OCI-LY1 (cell line): ENCODE measurements at regions not wholly inside any gene's neighbourhood (a gene's known extent, or its start where the extent isn't known, plus 50 kb on each side); places are given as distances from the start of the nearest gene placed in this dataset.

Experiments
- H2AFZ ChIP-seq: fragments of 200-600 bp; sonication (generic), shearing (Covaris generic); 2 replicates; pipeline ENCODE4 v1.6.0; 2014; ENCODE audit warnings: antibody characterized with exemption, mild to moderate bottlenecking, low read length
- H3F3A ChIP-seq: fragments of 200-600 bp; sonication (generic), shearing (Covaris generic); 2 replicates; pipeline ENCODE4 v1.6.0; 2014; ENCODE audit warnings: mild to moderate bottlenecking, antibody characterized with exemption, low read length, moderate library complexity; ENCODE audit not compliant: insufficient read depth
- H3K27ac ChIP-seq: fragments of 200-600 bp; sonication (generic); 2 replicates; pipeline ENCODE4 v1.5.1; 2014; ENCODE audit warnings: low read length, mixed run types, mild to moderate bottlenecking, low read depth; ENCODE audit not compliant: poor library complexity, severe bottlenecking
- H3K27me3 ChIP-seq: fragments of 200-600 bp; sonication (generic); 2 replicates; pipeline ENCODE4 v1.6.0; 2014; ENCODE audit warnings: antibody characterized with exemption, mild to moderate bottlenecking, low read length, moderate library complexity; ENCODE audit not compliant: insufficient read depth
- H3K36me3 ChIP-seq: fragments of 200-600 bp; sonication (generic); 2 replicates; pipeline ENCODE4 v1.6.1; 2014; ENCODE audit warnings: mild to moderate bottlenecking, antibody characterized with exemption, low read length, moderate library complexity, mixed read lengths; ENCODE audit not compliant: insufficient read depth
- H3K4me1 ChIP-seq: fragments of 200-600 bp; sonication (generic); 2 replicates; pipeline ENCODE4 v1.5.1; 2014; ENCODE audit warnings: mild to moderate bottlenecking, low read length, moderate library complexity; ENCODE audit not compliant: insufficient read depth, severe bottlenecking
- H3K4me2 ChIP-seq: fragments of 200-600 bp; sonication (generic), shearing (Covaris generic); 2 replicates; pipeline ENCODE4 v1.6.1; 2014; ENCODE audit warnings: low read length
- H3K4me3 ChIP-seq: fragments of 200-600 bp; sonication (generic); 2 replicates; pipeline ENCODE4 v1.5.1; 2014; ENCODE audit warnings: low read length, low read depth, mild to moderate bottlenecking, mixed read lengths; ENCODE audit not compliant: poor library complexity, severe bottlenecking
- H3K79me2 ChIP-seq: fragments of 200-600 bp; shearing (Covaris generic); 2 replicates; pipeline ENCODE4 v1.6.1; 2016; ENCODE audit warnings: mixed run types, low read length, mixed read lengths; ENCODE audit not compliant: insufficient read depth
- H3K9ac ChIP-seq: fragments of 200-600 bp; sonication (generic), shearing (Covaris generic); 2 replicates; pipeline ENCODE4 v1.6.1; 2014; ENCODE audit warnings: mild to moderate bottlenecking, low read length, mixed read lengths
- H3K9me2 ChIP-seq: fragments of 200-600 bp; sonication (generic), shearing (Covaris generic); 2 replicates; pipeline ENCODE4 v1.6.1; 2014; ENCODE audit warnings: low read depth, mild to moderate bottlenecking, low read length, mixed read lengths
- H3K9me3 ChIP-seq: fragments of 200-600 bp; shearing (Covaris generic); 2 replicates; pipeline ENCODE4 v1.6.1; 2014; ENCODE audit warnings: low read length, mixed read lengths
- H4K20me1 ChIP-seq: fragments of 200-600 bp; sonication (generic), shearing (Covaris generic); 2 replicates; pipeline ENCODE4 v1.6.0; 2016; ENCODE audit warnings: mild to moderate bottlenecking, low read length; ENCODE audit not compliant: insufficient read depth
- CTCF ChIP-seq: fragments of 200-600 bp; sonication (generic), shearing (Covaris generic); IDR thresholded peaks from 2 replicates; pipeline ENCODE4 v1.5.1; 2017; ENCODE audit warnings: mild to moderate bottlenecking, antibody characterized with exemption, low read length, moderate library complexity, mixed read lengths
- EZH2 ChIP-seq: fragments of 200-600 bp; sonication (generic), shearing (Covaris generic); IDR thresholded peaks from 2 replicates; pipeline ENCODE4 v1.8.0; 2017; ENCODE audit warnings: borderline replicate concordance, mixed run types, mild to moderate bottlenecking, antibody characterized with exemption, low read length, moderate library complexity, mixed read lengths

GRCh38 chr4:13089659-13089998 is 394.5 kb downstream of the RAB28 start:
- Histone ChIP-seq H3K27me3 (no peaks in the 10 kb centered on the region), H3K36me3 (no peaks in the 10 kb centered on the region), H3K27ac (no peak overlapping the region), H3K79me2 (no peaks in the 10 kb centered on the region), H4K20me1 (no peaks in the 10 kb centered on the region), H3K9me3 (no peaks in the 10 kb centered on the region), H2AFZ (no peak overlapping the region), H3K4me3 (no peak overlapping the region), H3K4me2 (no peak overlapping the region), H3K9me2 (no peaks in the 10 kb centered on the region), H3K4me1 (no peaks in the 10 kb centered on the region), H3F3A (no peaks in the 10 kb centered on the region), H3K9ac (no peak overlapping the region)
- TF ChIP-seq CTCF (no peak), EZH2 (no peak)

- H3F3A ChIP-seq, result no peaks in the 10 kb centered on the region
- no peak overlapping the region for H3K27ac ChIP-seq
- no peak overlapping the region for H3K4me3 ChIP-seq
- H3K9ac ChIP-seq, result no peak overlapping the region
- no peak overlapping the region for H2AFZ ChIP-seq
- TF ChIP-seq CTCF (no peak), EZH2 (no peak)
- H3K36me3 ChIP-seq, result no peaks in the 10 kb centered on the region
- no peaks in the 10 kb centered on the region for H4K20me1 ChIP-seq
- no peaks in the 10 kb centered on the region for H3K9me3 ChIP-seq
- no peaks in the 10 kb centered on the region for H3K4me1 ChIP-seq
- H3K27me3 ChIP-seq, result no peaks in the 10 kb centered on the region
- H3K4me2 ChIP-seq, result no peak overlapping the region
- H3K9me2 ChIP-seq, result no peaks in the 10 kb centered on the region
- no peaks in the 10 kb centered on the region for H3K79me2 ChIP-seq
Measured at GRCh38 chr4:13088726-13089658, 395.1 kb downstream of the RAB28 start.

GRCh38 chr4:13087041-13087440 is 397.1 kb downstream of the RAB28 start:
- Histone ChIP-seq H3K36me3 (no peaks in the 10 kb centered on the region), H3K9me3 (no peaks in the 10 kb centered on the region), H4K20me1 (no peaks in the 10 kb centered on the region), H3K4me1 (no peaks in the 10 kb centered on the region), H3K4me2 (no peak overlapping the region), H3K79me2 (no peaks in the 10 kb centered on the region), H2AFZ (no peak overlapping the region), H3K9me2 (no peaks in the 10 kb centered on the region), H3K27me3 (no peaks in the 10 kb centered on the region), H3K27ac (no peak overlapping the region), H3K4me3 (no peak overlapping the region), H3K9ac (no peak overlapping the region), H3F3A (no peaks in the 10 kb centered on the region)
- TF ChIP-seq CTCF, result no peak
- TF ChIP-seq EZH2, result no peak
